Fibroblast of skin of left biceps (primary cell): ENCODE measurements at regions not wholly inside any gene's neighbourhood (a gene's known extent, or its start where the extent isn't known, plus 50 kb on each side); places are given as distances from the start of the nearest gene placed in this dataset.

ENCODE experiments used
- DNase-seq, 2 experiments: peaks; one replicate each; pipeline ENCODE4 v3.0.0-alpha.2; 2013; ENCODE audit warnings: low read depth in 2 of 2

DNA sequence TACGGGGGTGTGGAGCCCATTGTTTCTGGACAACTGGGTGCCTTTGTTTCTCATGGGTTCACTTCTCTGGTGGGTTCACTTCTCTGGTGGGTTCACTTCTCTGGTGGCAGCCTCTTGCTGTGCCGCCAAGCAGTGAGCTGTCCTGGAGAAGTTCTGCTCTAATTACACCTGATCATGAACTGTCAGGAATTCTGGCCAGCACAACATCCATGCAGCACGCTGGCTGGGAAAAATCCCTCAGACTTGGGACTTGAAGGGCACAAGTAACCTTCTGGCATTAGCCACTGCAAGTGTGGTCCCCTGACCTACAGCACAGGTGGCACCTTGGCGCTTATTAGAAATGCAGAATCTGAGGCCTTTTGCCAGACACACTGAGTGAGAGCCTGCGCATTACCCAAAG is 752.5 kb downstream of the QKI start:
- DNase-seq = no peak

DNA sequence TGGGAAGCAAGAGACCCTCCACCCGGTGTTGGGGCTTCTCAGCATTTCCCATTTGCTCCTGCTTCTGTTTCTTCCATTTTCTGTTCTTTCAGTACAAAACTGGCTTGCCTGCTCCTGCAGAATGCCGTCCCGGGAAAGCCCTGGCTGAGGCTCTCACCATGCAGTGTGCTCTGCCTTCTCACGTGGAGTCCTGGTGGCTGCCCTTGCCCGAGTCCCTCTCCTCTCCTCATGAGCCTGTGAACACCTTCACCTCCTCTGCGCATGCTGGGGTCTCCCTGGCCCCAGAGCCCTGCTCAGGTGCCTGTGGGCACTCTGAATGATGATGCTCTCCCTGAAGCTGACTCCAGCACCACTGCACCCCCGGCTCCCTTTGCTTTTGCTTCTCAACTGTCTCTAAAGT is 752.0 kb downstream of the QKI start:
- no peak for DNase-seq

DNA sequence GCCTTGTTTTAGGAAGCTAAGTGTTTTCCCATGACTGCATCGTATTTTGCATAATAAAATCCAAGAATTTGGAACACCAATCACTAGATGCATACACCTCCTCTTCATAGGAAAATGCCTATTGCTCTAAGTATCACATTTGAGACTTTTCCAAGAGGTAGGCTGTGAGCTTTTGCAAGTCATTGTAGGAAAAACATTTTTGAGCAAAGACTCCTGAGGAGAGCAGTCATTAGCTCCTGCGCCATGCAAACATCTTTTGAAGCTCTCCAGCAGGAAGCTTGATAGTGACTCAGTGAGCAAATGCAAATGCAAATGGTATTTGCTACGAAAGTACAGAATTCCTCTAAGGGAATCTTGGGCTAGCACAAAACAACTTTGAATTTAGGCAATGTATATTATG is 750.4 kb downstream of the QKI start:
- DNase-seq = no peak

DNA sequence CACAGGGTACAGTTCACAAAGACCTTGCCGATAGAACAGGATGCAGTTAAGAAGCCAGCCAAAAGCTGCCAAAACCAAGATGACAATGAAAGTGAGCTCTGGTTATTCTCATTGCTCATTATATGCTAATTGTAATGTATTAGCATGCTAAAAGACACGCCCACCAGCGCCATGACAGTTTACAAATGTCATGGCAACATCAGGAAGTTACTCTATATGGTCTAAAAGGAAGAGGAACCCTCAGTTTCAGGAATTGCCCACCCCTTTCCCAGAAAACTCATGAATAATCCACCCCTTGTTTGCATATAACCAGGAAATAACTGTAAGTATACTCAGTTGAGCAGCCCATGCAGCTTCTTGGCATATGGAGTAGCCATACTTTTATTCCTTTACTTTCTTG is 748.7 kb downstream of the QKI start:
- DNase-seq = no peak

DNA sequence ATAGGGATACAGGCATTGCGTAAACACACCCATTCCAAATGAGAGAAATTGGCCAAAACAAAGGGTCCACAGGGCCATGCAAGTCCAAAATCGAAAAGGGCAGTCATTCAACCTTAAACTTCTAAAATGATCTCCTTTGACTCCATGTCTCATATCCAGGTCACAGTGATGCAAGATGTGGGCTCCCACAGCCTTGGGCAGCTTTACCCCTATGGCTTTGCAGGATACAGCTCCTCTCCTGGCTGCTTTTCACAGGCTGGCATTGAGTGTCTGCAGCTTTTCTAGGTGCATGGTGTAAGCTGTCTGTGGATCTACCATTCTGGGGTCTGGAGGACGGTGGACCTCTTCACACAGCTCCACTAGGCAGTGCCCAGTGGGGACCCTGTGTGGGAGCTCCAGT is 744.5 kb downstream of the QKI start:
- no peak for DNase-seq

DNA sequence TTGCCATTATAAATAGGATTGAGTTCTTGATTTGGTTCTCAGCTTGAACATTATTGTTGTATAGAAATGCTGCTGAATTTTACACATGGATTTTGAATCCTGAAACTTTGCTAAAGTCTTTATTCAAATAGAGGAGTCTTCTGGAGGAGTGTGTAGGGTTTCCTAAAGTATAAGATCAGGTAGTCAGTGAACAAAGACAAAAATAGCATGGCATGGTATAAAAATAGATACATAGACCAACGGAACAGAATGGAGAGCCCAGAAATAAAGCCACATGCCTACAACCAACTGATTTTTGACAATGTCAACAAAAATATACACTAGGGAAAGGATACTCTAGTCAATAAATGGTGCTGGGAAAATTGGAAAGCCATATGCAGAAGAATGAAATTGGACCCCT is 740.1 kb downstream of the QKI start:
- no peak for DNase-seq

DNA sequence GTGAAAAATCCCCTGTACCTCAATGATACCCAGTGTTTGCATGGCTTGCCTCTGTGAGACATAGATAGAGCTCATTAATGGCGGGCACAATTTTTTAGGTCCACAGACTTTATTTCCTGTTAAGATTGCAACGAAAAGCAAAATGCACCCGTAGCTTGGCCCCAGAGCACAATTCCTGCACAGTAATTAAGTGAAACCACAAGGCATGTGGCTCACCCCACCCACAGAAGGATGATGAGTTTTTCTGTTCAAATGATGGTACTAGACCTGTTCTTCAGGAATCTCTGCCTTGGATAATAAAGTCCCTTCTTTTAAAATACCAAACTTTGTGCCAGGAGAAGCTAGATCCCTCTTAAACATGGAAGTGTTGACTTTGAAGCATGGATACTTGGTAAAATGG is 738.1 kb downstream of the QKI start:
- no peak for DNase-seq

DNA sequence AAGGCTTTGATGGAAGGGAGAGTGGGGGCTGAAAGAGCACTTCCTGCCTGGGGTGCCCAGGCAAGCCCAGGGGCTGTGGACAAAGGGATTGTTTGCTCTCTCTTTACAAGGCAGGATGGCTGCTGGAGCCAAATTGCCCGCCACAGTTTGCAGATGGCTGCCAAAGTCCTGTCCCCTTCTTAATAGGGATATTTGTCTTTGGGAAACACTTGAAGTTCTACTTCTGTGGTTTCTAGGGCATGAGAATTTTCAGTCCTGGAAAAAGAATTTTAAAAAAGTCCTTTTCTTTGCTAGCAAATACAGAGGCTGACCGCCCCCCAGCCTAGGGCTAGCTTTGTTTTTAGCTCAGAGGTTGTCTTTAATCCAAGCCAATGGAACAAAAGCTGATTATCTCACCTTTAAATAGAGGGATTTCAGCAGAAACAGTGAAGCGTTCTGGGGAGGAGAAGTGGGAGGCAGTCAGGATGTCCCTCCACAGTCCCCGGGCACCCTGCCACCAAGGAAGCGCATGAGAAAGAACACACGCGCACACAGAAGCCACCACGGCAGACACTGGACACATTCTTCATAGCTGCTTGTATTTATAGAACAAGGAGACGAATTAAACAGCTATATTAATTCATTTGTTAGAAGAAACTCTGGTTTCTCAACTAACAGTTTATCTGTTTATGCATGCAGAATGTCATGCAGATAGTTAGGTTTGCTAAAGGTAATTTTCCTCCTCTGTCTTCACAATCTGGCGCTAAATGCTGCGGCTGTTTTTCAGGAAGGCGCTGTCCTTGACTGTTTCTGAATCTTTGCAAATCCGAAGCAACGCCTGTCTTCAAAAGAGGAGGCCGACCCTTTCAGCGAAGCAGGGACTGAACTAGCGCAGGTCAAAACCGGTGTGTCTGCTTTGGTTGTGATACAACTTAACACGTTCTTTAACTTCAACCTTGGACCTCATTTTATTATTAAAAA is 736.9 kb downstream of the QKI start:
- no peak for DNase-seq

DNA sequence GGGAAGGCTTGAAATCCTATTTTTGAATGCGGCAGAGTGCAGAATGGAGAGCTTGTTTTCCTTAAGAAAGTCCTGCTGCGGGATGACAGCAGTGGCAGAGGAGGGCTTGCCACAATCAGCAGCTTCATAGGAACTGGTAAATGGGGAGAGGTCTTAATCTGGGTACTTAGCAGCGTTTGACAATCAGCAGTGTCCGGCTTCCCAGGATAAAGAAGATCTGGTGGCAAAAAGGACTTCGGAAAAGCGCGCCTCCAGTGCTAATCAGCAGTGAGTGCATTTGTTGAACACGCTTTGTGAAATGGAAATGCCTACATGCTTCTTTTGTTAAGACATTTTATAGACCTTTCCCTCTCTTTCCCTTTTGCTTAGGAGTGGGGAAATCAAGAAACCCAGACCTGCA is 735.7 kb downstream of the QKI start:
- DNase-seq = no peak

DNA sequence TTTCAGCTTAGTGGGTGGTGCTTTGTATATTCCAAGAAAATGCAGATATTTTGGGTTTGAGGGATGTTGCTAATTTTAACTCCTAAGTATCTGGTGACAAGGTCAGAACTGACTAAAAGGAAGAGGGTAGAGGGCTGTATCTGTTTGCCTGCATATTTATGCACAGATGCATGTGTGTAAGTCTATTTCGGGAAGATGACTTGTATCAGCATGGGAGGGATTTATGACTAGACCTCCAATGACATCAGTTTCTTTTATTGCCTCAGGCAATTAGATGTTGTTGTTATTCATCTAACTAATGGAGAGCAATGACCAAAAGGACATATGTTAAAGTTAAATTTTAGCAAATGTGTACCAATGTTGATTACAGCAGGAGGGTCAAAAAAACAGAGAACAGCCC is 734.3 kb downstream of the QKI start:
- DNase-seq = peak in 1 of 2 experiments; percentile 0

DNA sequence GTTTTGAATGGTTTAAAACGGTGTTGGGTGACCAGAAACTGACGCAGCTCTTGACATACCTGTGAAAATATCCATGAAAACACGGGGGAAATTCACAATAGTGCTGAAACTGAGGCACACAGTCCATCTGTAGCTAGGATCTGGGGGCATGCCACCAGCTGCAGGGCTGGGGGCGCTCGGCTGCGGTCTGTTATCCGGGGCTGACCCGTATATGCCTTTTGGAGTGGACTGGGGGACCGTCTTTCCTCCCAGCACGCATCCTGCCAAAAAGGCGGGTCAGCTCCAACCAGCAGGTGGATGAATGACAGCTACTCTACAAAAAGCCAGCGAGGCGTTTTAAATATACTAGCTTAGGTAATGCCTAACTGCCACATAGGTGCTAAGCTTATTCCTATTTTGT is 729.8 kb downstream of the QKI start:
- no peak for DNase-seq

DNA sequence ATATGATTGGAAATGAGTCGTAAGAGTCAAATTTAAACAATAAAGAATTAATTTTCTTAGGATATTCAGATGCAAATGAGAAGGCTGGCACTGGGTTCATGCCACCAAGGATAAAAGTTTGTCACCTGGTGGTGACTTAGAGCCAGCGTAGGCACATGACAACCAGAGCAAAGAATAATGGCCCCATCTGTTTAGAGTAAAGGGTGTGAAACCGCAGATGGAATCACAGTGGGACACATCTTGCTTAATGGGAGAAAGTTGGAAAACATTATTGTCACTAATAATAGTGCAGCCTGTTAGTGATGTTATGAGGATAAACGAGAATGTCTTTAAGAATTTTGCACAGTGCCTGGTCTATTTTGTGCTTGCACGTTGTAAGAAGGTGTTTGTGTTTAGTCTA is 727.8 kb downstream of the QKI start:
- no peak for DNase-seq

DNA sequence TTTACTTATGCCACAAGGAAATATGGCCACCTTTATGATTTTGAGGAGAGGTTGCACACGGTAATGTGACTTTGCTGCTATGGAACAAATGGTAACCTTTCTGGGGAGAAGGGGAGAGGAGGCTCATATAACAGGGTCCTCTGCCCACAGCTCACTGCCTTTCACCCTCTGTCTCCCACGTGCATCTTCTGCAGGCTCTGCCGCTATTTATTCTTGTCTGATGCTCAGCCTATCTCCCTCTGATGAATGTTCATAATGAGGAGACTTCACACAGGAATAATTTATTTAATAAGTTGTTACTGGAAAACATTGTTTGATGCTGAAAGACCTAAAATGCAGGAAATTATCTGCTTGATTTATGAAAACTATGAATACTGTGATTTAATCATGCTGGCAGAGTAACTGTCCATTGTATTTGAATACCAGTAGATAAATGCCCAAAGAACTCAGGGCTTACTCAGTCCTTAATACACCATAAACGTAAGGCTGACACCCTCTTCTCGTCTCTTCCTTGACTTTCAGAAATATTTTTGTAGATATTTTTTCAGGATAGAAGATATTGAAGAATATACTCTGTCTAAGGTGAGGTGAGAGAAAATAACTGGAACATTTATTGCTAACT is 721.1 kb downstream of the QKI start:
- no peak for DNase-seq

DNA sequence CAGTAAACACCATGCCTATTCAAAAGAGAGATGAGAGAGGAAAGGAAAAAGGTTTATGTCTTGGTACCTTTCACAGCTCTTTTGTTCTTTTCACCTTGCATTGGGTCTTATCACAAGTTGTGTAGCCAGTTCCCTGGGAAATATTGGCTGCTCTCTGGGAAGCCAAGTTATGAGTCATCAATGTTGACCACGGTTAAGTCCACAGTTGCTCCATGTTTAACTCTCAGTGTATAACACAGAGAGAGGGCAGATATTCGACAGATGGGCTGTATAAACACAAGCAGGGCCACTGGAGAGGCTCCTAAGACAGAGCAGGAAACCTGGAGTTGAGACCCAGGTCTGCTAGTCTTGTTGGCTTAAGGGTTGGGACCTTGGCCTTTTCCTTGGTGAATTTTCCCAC is 718.6 kb downstream of the QKI start:
- DNase-seq = no peak

DNA sequence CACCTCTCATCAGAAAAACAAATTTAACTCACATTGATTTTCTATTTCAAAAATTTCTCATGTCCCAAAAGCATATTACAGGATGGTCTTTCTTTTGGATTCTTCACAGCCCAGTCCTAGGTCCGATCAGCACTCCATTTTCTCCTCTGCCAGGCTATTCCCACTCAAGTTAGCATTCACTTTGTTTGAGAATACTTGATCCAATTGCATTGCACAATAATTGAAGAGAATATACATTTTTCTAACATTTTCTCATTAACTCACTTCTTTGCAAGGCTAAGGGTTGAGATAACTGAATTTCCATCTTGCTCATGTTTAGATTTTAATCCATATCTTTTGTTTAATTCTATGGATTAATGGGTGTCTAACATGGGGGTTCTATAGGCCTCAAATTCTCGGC is 716.1 kb downstream of the QKI start:
- no peak for DNase-seq

DNA sequence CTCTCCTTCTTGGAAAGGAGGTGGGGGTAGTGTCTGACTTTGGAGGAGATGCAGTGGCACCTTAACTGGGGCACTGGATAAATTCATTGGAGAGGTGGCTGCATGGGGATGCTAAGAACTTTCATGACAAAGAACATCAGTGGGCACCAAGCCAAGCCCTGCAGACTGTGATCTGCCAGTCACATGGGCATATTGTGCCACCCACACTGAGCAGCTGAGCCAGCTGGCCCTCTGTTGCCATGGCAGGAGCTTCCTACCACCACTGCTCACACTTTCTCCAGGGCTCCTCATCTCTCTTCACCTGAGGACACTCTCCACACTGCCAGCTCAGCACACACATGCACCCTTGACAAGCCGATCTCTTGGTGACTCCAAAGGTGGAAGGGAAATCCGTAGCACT is 715.6 kb downstream of the QKI start:
- no peak for DNase-seq

DNA sequence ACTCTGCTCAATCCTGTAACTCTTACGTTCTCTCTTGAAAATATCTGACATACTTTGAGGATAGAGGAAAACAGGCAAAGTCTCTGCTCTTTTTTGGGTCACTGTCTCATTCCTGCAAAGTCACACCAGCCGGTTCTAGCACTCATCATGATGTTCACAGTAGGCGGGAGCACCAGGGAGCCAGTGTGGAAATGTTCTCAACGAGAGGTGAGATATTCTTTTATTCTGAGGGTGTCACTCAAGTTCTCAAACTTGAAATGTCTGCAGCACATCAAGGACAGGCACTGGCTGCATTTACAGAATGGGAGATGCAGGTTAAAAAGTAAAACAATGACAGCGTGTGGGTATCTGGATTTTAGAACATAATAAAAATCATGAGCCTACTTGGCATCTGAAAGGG is 714.7 kb downstream of the QKI start:
- no peak for DNase-seq

DNA sequence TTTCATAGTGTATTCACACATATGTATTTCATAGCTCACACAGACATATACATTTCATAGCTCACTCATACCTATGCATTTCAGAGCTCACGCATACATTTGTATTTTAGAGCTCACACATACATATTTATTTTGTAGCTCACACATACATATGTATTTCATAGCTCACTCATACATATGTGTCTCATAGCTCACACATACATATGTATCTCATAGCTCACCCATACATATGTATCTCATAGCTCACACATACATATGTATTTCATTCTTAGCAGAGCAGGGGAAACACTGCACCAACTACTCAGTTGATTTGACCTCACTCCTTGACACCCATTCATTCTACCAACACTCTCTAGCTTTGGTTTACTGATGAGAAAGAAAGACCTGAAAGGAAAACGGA is 713.6 kb downstream of the QKI start:
- no peak for DNase-seq

DNA sequence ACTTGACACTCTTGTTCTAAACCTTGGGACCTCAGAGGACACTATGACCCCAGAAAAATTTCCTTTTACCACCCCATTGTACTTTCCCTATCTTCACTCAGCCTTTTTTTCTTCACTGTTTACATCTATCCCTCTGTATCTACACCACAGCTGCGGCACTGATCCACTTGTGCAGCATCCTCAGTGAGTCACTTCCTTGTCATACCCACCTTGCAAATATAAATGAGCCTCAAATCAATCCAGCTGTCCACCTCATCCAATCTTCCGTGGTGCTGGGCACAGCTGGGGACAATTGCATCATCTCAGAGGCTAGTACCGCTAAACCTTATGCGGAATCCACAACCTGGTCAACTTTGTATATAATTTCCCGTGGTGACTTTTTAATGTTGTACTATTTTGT is 710.5 kb downstream of the QKI start:
- DNase-seq = no peak

DNA sequence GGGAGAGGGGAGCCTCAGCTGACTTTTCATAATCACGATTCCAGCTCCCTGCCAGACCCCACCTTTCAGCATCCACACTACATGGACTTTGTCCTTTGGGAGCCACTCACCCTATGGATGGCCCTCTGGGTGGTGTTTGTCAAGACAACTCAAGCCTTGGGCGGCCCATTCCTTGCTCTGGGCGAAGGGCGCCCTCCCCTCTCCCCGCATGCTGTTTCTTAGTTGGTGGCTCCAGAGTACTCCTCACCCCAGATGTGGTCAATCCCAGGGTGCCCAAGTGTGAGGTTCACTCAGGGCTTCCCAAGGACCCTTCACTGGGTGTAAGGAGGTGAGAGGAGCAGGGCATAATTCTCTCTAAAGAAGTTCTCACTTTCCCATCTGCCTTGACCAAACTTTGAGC is 710.0 kb downstream of the QKI start:
- DNase-seq = no peak

DNA sequence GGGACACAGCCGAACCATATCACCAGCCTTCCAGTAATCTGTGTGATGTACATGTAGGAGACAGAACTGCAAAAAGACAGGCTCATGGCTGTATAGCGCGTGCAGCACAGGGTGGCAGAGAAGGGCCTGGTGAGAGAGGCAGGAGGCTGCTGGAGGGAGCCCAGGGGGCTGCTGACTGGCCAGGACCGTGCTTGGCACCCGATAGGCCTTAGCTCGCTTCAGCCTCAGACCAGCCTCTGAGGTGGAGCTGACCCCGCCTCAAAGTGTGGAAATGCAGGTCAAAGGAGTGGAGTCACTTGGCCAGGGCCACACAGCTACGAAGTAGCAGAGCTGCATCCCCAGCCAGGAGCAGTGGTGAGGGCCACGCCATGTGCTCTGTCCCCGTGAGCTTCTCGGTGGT is 707.6 kb downstream of the QKI start:
- no peak for DNase-seq

DNA sequence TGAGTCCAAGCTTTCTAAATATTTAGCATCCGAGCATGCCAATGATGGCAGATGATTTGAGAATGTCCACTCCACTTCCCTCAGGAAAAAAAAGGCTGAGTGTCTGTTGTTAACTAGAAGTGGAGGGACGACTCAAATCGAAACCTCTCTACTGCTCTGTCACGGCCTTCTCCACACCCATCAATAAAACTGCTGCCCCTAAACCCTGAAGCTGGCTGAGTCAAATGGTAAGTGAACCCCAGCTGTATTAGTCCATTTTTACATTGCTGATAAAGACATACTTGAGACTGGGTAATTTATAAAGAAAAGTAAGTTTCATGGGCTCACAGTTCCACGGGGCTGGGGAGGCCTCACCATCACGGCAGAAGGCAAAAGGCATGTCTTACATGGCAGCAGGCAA is 707.0 kb downstream of the QKI start:
- no peak for DNase-seq

DNA sequence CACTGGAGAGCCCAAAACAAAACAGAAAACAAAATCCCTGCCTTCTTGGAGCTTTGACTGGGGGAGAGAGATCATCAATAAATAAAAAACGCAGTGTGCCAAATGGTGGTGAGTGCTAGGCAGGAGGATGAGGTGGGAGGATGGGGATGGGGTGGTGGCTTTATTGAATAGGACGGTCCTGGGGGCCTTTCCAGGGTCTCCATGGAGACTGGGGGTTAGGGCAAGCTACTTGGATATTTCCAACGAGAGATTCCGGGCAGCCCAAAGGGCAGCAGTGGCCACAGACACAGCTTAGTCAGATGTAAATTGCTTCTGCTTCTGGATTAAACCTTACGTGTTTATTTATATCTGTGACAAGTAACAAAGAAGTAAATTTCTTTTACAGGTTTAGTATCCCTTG is 700.1 kb downstream of the QKI start:
- DNase-seq = no peak

DNA sequence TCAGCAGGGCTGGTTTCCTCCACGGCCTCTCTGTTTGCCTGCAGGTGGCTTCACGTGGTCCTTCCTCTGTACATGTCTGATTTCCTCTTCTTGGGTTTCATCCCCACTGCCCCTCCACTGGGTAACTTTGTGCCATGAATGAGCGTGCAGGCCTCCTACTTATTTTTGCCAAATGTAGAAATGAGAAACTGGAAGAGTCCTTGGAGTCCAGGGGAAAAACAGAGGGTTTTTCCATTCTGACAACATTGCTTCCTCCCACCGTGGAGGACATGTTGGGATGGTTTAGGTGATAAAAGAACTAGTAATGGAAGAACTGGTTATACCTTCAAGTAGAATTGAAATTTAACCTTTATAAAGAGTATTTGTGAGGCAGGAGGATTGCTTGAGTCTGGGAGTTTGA is 699.5 kb downstream of the QKI start:
- no peak for DNase-seq
